ENCODE measurements at regions not wholly inside any gene's neighbourhood (a gene's known extent, or its start where the extent isn't known, plus 50 kb on each side); places are given as distances from the start of the nearest gene placed in this dataset.
A peak's percentile ranks its signal among the peaks of the same experiment; 100 is the strongest.
"Not testable (repeated sequence)": the region's sequence is repeated elsewhere in the genome, so short reads cannot be mapped to it uniquely, and the experiment has no call there.

- no peak overlapping the region for H3K4me3 ChIP-seq (ENCODE audit: low read depth, low read length)
- no peak for TF ChIP-seq CTCF (IDR thresholded peaks at IDR 0.05; ENCODE audit: insufficient read depth, low read depth, low read length)
- DNase-seq (ENCODE audit: low read depth): no peak
These were observed 161.1 kb downstream of the PHF8 start for GRCh38 chrX:53883196-53883595.

- no peak for TF ChIP-seq CTCF (IDR thresholded peaks at IDR 0.05; ENCODE audit: insufficient read depth, low read depth, low read length)
- DNase-seq (ENCODE audit: low read depth): peak; percentile 92
- H3K4me3 ChIP-seq (ENCODE audit: low read depth, low read length): no peak overlapping the region
These were observed 161.9 kb downstream of the PHF8 start for GRCh38 chrX:53882331-53882730.

- H3K4me3 ChIP-seq (ENCODE audit: low read depth, low read length); DNase-seq (ENCODE audit: low read depth): not testable (repeated sequence)
These were observed 163.5 kb downstream of the PHF8 start for GRCh38 chrX:53880786-53881185.

GRCh38 chrX:53859890-53860289 is 173.4 kb upstream of the HUWE1 start:
- DNase-seq (ENCODE audit: low read depth): no peak
- H3K4me3 ChIP-seq (ENCODE audit: low read depth, low read length): no peak overlapping the region
- no peak for TF ChIP-seq CTCF (IDR thresholded peaks at IDR 0.05; ENCODE audit: insufficient read depth, low read depth, low read length)

GRCh38 chrX:53831662-53832635 is 145.4 kb upstream of the HUWE1 start:
- H3K4me3 ChIP-seq (ENCODE audit: low read depth, low read length): no peak overlapping the region
- TF ChIP-seq CTCF (IDR thresholded peaks at IDR 0.05; ENCODE audit: insufficient read depth, low read depth, low read length): peak; percentile 53
- peak; percentile 23 for DNase-seq (ENCODE audit: low read depth)

- no peak for DNase-seq (ENCODE audit: low read depth)
- TF ChIP-seq CTCF (IDR thresholded peaks at IDR 0.05; ENCODE audit: insufficient read depth, low read depth, low read length): no peak
- no peak overlapping the region for H3K4me3 ChIP-seq (ENCODE audit: low read depth, low read length)
These were observed 138.2 kb upstream of the HUWE1 start for GRCh38 chrX:53824686-53825085.

GRCh38 chrX:53818115-53818514 is 131.6 kb upstream of the HUWE1 start:
- not testable (repeated sequence) for DNase-seq (ENCODE audit: low read depth); H3K4me3 ChIP-seq (ENCODE audit: low read depth, low read length)

- DNase-seq (ENCODE audit: low read depth): no peak
- no peak for TF ChIP-seq CTCF (IDR thresholded peaks at IDR 0.05; ENCODE audit: insufficient read depth, low read depth, low read length)
- no peak overlapping the region for H3K4me3 ChIP-seq (ENCODE audit: low read depth, low read length)
These were observed 131.0 kb upstream of the HUWE1 start for GRCh38 chrX:53817548-53817947.
